HFFc6 (cell line): ENCODE measurements at regions not wholly inside any gene's neighbourhood (a gene's known extent, or its start where the extent isn't known, plus 50 kb on each side); places are given as distances from the start of the nearest gene placed in this dataset.

ENCODE experiments used
- DNase-seq: peaks from one replicate; pipeline ENCODE4 v3.0.0-alpha.2; 2018
- H3K27ac Mint-ChIP-seq: 2 replicates; pipeline ENCODE4 v1.8.0; 2020; ENCODE audit warnings: mild to moderate bottlenecking, mixed read lengths
- H3K27me3 Mint-ChIP-seq: 2 replicates; pipeline ENCODE4 v1.8.0; 2021; ENCODE audit warnings: mild to moderate bottlenecking, moderate library complexity, mixed read lengths; ENCODE audit not compliant: insufficient read depth
- H3K36me3 Mint-ChIP-seq: 2 replicates; pipeline ENCODE4 v1.8.0; 2021; ENCODE audit warnings: low read depth, mixed read lengths
- H3K4me1 Mint-ChIP-seq: 2 replicates; pipeline ENCODE4 v1.8.0; 2020; ENCODE audit warnings: low read depth, mixed read lengths
- H3K4me3 Mint-ChIP-seq: 2 replicates; pipeline ENCODE4 v1.8.0; 2020; ENCODE audit warnings: mild to moderate bottlenecking, moderate library complexity, mixed read lengths
- H3K9me3 Mint-ChIP-seq: 2 replicates; pipeline ENCODE4 v1.8.0; 2020; ENCODE audit warnings: mild to moderate bottlenecking, mixed read lengths
- TF ChIP-seq, protein P1 (sequence below): fragments of 200-600 bp; sonication (generic); IDR thresholded peaks from 2 replicates; pipeline ENCODE4 v1.5.0; 2021; ENCODE audit warnings: antibody characterized with exemption, mild to moderate bottlenecking

DNA sequence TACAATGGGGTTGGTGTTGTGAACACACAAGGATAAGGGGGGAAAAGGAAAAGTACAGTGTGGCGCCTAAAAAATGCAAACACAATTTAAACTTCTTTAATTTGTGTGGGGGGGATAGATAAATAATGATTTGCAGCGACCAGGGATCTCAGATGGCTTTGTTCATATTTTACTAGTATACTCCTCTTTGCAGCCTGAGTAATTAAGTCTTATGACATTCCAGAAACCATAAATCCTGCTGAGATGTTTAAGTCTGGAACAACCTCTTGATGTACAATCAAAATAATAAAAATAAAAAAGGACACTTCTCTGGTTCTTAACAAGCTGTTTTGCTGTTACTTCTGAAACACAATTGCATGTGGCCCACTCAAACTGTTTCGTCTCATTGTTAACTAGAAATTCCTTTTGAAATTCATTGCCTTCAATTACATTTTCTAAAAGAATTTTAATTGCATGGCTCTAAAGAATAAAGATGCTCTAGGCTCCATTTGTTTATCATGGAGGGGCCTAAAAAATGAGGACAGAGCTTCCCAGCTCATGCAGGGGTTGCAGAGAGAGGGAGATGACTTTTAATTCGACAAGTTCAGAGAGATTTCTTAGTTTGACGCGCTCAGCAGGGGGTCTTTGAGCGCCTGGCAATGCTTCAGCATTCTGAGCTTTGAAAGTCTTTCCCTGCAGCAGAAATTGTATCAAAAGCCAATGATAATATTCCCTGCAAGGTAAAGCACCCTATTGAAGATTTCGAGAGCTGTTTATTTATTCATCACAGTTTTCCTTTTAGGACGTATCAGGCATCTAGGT, 892.4 kb upstream of the TENM3 start:
- Mint-ChIP-seq H3K4me3 (no peak overlapping the region), H3K36me3 (no peaks in the 10 kb centered on the region), H3K27me3 (peaks cover 2% of the 10 kb centered on the region; the same call in 1 of the 2 replicates), H3K27ac (no peak overlapping the region), H3K9me3 (peaks cover 18% of the 10 kb centered on the region), H3K4me1 (no peaks in the 10 kb centered on the region)
- no peak for DNase-seq
- TF ChIP-seq, protein P1, sequence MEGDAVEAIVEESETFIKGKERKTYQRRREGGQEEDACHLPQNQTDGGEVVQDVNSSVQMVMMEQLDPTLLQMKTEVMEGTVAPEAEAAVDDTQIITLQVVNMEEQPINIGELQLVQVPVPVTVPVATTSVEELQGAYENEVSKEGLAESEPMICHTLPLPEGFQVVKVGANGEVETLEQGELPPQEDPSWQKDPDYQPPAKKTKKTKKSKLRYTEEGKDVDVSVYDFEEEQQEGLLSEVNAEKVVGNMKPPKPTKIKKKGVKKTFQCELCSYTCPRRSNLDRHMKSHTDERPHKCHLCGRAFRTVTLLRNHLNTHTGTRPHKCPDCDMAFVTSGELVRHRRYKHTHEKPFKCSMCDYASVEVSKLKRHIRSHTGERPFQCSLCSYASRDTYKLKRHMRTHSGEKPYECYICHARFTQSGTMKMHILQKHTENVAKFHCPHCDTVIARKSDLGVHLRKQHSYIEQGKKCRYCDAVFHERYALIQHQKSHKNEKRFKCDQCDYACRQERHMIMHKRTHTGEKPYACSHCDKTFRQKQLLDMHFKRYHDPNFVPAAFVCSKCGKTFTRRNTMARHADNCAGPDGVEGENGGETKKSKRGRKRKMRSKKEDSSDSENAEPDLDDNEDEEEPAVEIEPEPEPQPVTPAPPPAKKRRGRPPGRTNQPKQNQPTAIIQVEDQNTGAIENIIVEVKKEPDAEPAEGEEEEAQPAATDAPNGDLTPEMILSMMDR = no peak

- no peak overlapping the region for H3K4me3 Mint-ChIP-seq
- H3K27ac Mint-ChIP-seq = no peak overlapping the region
- no peak for DNase-seq
- peaks cover 21% of the 10 kb centered on the region for H3K9me3 Mint-ChIP-seq
- TF ChIP-seq, protein P1 = no peak
- H3K36me3 Mint-ChIP-seq = 0 out of 2 replicates have a peak, but pooled peaks cover 5% of the 10 kb centered on the region
- H3K27me3 Mint-ChIP-seq = no peaks in the 10 kb centered on the region
- no peaks in the 10 kb centered on the region for H3K4me1 Mint-ChIP-seq
Observed at GRCh38 chr4:181364504-181364903, 878.7 kb upstream of the TENM3 start.

DNA sequence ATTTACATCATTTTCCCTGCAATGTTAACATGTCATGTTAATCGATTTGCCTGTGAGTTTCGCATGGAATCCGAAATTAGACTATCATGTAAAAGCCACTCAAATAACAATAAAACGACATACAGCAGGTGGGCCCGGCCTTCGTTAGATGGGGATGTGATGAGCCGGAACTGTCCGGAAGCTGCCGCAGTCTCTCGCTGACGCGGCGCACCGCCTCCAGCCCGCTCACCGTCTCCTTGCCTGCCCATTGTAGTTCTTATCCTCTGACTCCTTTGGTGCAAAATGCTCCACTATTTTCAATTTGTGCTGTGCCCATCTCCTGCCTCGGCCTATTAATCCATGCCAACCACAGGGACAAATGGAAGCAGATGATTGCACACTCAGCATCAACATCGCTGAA, 877.5 kb upstream of the TENM3 start:
- Mint-ChIP-seq H3K9me3 (peaks cover 21% of the 10 kb centered on the region), H3K4me3 (no peak overlapping the region), H3K4me1 (no peaks in the 10 kb centered on the region), H3K27ac (no peak overlapping the region), H3K36me3 (0 out of 2 replicates have a peak, but pooled peaks cover 5% of the 10 kb centered on the region), H3K27me3 (no peaks in the 10 kb centered on the region)
- TF ChIP-seq, protein P1 = no peak
- DNase-seq = no peak

DNA sequence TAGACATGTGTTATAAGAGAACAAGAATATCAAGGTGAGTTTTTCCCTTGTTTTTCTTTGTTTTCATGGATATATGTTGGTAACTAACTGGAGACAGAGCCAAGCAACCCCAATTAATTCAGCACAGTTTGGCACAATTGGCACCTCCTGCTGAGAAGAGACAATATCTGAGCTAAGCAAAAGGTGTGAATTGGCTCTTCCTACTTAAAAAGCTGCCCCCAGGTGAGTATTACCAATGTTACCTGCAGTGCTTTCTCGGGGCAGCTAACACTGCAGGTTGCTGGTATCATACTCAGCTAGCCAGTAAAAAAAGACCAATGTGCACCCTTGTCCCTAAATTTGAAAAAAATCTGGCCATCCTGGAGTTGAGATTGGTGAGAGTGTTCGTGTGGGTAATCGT, 871.2 kb upstream of the TENM3 start:
- H3K4me1 Mint-ChIP-seq = no peaks in the 10 kb centered on the region
- no peaks in the 10 kb centered on the region for H3K27me3 Mint-ChIP-seq
- no peak overlapping the region for H3K27ac Mint-ChIP-seq
- H3K4me3 Mint-ChIP-seq = no peak overlapping the region
- no peaks in the 10 kb centered on the region for H3K36me3 Mint-ChIP-seq
- TF ChIP-seq, protein P1 = no peak
- H3K9me3 Mint-ChIP-seq = peaks cover 14% of the 10 kb centered on the region
- no peak for DNase-seq

GRCh38 chr4:181376058-181376457, 867.1 kb upstream of the TENM3 start:
- H3K27me3 Mint-ChIP-seq = peaks cover 2% of the 10 kb centered on the region; the same call in 1 of the 2 replicates
- TF ChIP-seq, protein P1 = no peak
- no peaks in the 10 kb centered on the region for H3K4me1 Mint-ChIP-seq
- no peak for DNase-seq
- peaks cover 20% of the 10 kb centered on the region for H3K9me3 Mint-ChIP-seq
- H3K27ac Mint-ChIP-seq = no peak overlapping the region
- H3K36me3 Mint-ChIP-seq = no peaks in the 10 kb centered on the region
- H3K4me3 Mint-ChIP-seq = no peak overlapping the region
